HFF-Myc (cell line): ENCODE measurements at regions not wholly inside any gene's neighbourhood (a gene's known extent, or its start where the extent isn't known, plus 50 kb on each side); places are given as distances from the start of the nearest gene placed in this dataset.

ENCODE experiments used
- DNase-seq: peaks from one replicate; pipeline ENCODE4 v3.0.0-alpha.2; 2011; ENCODE audit warnings: low read depth; ENCODE audit errors: extremely low read depth
- H3K4me3 ChIP-seq: replicated peaks from 2 replicates; pipeline ENCODE4 v1.5.1; 2011; ENCODE audit warnings: low read depth, mild to moderate bottlenecking, control low read depth, low read length
- TF ChIP-seq, protein P1 (sequence below): IDR thresholded peaks from 2 replicates; pipeline ENCODE4 v1.5.1; 2012; ENCODE audit warnings: mild to moderate bottlenecking, low read depth, low read length, control low read depth; ENCODE audit errors: missing control alignments

DNA sequence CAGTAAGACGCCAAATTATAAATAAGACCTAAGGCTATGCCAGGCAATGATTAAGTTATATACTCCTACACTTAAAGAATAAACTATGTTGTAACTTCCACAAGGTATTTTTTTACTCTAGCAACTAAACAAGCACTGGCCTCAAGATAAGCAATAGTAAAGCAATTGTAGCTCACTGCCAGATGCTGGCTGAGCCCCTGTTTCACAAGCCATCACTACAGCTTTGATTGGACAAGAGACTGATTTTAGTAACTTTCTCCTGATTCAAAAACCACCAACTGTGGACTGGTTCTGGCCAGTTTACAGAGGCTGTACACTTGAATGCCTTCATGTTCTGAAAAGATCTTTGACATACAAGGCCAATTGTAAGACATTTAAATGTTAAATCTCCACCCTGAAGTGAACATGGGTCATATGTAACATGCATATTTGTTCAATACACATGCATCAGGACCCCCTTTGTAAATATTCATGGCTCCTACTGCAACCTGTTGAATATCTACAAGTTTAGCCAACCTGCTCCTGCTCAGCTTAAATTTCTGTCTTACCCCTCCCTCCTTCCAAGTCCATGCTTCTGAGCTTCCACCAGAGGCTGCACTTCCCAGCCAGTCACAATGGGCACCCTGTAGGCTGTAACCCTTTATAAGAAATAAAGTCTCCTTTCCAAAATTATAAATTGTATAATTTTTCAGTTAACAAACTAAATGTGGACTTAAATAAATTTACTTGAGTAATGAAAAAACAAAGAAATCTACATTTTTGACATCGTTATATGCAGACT, 423.6 kb downstream of the ANKRD50 start:
- DNase-seq: no peak
- TF ChIP-seq, protein P1, sequence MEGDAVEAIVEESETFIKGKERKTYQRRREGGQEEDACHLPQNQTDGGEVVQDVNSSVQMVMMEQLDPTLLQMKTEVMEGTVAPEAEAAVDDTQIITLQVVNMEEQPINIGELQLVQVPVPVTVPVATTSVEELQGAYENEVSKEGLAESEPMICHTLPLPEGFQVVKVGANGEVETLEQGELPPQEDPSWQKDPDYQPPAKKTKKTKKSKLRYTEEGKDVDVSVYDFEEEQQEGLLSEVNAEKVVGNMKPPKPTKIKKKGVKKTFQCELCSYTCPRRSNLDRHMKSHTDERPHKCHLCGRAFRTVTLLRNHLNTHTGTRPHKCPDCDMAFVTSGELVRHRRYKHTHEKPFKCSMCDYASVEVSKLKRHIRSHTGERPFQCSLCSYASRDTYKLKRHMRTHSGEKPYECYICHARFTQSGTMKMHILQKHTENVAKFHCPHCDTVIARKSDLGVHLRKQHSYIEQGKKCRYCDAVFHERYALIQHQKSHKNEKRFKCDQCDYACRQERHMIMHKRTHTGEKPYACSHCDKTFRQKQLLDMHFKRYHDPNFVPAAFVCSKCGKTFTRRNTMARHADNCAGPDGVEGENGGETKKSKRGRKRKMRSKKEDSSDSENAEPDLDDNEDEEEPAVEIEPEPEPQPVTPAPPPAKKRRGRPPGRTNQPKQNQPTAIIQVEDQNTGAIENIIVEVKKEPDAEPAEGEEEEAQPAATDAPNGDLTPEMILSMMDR: peak; percentile 6
- H3K4me3 ChIP-seq: no peak overlapping the region

DNA sequence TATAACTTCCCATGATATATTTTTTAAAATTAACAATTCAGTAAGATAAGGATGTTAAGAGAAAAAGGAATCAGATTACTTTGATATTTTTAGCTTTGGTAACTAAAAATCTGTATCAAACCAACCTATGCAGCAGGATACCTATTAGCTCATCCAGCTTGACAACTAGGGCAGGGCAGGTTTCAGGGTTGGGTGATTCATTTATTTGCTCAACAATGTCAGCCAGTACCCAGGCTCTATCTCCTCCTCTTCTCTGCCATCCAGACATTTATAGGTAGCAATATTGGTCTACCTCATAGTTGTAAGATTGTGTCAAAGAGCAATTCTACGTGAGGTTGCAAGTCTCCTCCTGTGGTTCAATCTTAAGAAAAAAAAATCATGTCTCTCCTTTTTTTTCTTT, 421.9 kb downstream of the ANKRD50 start:
- H3K4me3 ChIP-seq: no peak overlapping the region
- TF ChIP-seq, protein P1: no peak
- DNase-seq: no peak

DNA sequence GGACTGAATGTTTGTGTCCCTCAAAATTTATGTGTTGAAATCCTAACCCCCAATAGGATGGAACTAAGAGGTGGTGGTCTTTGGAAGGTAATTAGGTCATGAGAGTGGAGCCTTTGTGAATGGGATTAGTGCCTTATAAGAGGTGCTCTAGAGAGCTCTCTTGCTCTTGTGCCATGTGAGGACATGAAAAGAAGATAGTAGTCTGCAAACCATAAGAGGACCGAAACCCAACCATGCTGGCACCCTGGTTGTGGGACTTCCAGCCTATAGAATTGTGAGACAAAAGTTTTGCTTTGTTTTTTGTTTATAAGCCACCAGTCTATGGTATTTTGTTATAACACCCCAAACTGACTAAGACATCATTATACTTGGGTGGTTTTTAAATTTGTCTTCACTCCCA, 417.1 kb downstream of the ANKRD50 start:
- no peak overlapping the region for H3K4me3 ChIP-seq
- TF ChIP-seq, protein P1: no peak
- DNase-seq: no peak

DNA sequence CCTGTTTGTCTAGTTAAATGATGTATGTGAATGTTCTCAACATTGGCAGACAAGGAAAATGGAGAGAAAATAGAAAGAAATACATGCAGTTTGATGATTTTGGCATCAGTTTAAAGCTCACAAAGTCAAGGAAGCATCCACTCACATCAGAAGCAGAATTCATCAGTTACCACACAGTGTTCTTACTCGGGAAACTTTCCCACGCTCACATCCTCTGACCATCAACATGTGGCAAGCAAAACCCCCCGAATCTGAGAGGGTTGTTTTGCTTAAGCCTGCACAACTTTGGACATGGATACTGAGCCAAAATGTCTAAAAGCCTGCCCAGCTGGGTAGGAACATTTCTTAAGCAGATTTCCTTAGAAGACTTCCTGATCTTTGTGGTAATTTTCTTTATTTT, 407.6 kb downstream of the ANKRD50 start:
- TF ChIP-seq, protein P1: no peak
- H3K4me3 ChIP-seq: no peak overlapping the region
- no peak for DNase-seq

DNA sequence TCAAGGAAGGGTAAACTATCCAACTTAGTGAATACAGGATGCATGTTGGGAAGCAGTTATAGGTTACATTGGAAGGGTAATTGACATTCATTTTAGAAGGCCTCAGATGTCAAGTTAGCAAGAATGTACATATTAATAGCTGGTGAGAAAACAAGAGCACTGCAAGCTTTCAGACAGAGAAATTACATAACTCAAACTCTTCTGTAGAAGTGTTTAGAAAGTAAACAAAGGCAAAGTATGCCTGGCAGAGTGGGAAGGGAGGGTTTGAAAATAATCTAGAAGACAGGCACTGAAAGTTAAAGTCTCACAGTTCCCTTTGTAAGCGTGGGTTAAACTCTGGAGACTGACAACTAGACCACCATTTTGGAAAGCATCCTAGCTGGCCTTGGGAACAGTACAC, 406.2 kb downstream of the ANKRD50 start:
- DNase-seq: no peak
- TF ChIP-seq, protein P1: no peak
- H3K4me3 ChIP-seq: no peak overlapping the region

DNA sequence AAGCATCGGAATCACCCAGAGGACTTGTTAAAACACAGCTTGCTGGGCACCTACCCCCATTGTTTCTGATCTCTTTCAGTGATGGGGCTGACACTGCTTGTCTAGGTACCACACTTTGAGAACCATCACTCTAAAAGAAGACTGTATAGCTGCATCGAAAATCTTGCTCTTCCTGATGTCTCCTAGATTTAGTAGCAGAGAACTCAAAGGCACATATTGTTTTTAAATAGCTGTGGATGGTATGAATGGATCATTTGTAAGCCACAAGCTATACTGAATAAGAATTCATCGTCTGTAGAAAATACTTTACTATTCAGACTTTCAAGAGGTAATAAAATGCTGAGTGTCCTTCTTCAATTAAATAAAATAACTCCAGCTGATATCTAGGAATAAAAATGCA, 405.4 kb downstream of the ANKRD50 start:
- H3K4me3 ChIP-seq: no peak overlapping the region
- no peak for DNase-seq
- TF ChIP-seq, protein P1: no peak

DNA sequence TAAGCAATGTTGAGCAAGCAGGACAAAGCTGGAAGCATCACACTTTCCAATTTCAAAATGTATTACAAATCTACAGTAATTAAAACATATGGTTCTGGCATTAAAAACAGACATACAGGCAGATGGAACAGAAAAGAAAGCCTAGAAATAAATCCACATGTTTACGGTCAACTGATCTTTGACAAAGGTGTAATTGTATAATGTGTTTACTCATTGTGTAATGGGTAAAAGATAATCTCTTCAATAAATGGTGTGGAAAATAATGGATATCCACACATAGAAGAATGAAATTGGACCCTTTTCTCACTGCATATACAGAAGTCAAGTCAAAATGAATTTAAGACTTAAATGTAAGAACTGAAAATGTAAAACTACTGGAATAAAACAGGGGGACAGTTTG, 394.2 kb downstream of the ANKRD50 start:
- DNase-seq: no peak
- no peak overlapping the region for H3K4me3 ChIP-seq
- TF ChIP-seq, protein P1: no peak
